NCI-H1930 (cell line): ENCODE measurements at regions not wholly inside any gene's neighbourhood (a gene's known extent, or its start where the extent isn't known, plus 50 kb on each side); places are given as distances from the start of the nearest gene placed in this dataset.

ENCODE experiments used
- DNase-seq, 2 experiments: peaks; one replicate each; lab custom pipeline; 2025; lab: John Stamatoyannopoulos, UW

- DNase-seq = no peak
Observed at GRCh38 chr11:134763030-134763388, 351.0 kb upstream of the B3GAT1 start.

- no peak for DNase-seq
Observed at GRCh38 chr11:134762248-134763029, 350.4 kb upstream of the B3GAT1 start.

DNA sequence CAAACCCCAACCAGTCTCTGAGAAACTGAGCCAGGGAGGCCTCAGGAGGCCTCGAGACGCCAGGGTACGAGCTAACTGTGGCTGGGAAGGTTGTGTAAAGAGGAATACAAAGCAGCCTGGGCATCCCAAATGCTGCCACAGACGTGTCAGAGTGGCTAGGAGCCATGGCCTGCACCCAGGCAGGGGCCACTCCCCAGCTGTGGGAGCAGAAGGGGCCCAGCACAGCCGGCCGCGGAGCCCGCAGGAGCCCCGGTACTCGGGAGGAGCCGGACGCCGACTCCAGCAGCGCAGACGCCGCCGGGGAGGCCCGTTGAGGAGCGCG lies 349.8 kb upstream of the B3GAT1 start:
- DNase-seq = no peak

DNA sequence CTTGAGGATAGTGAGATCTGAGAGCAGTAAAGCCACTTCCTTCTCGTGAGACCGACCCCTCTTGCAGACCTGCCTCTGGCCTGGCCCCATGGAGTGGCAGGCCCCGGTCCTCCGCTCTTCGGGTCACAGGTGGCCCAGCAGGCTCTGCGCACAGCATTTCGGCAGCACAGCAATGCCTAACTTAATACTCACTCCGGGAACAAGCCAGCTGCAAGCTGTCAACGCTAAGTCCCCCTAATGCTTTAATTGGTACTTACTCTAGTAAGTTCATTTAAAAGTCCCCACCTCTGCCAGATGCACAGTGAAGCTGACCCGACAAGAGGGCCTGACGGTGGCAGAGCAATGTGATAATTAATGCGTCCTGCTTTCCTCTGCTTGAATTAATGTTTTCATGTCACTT lies 349.3 kb upstream of the B3GAT1 start:
- DNase-seq = no peak

- no peak for DNase-seq
Observed at GRCh38 chr11:134760957-134761356, 348.9 kb upstream of the B3GAT1 start.

- DNase-seq = no peak
Observed at GRCh38 chr11:134760299-134760698, 348.3 kb upstream of the B3GAT1 start.

DNA sequence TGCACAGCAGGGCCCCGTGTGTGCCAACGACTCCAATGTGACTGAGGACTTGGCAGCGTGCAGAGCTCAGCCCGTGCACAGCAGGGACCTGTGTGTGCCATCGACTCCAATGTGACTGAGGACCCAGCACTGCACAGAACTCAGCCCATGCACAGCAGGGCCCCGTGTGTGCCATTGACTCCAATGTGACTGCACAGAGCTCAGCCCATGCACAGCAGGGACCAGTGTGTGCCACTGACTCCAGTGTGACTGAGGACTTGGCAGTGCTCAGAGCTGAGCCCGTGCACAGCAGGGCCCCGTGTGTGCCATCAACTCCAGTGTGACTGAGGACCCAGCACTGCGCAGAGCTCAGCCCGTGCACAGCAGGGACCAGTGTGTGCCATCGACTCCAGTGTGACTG lies 347.8 kb upstream of the B3GAT1 start:
- no peak for DNase-seq

GRCh38 chr11:134759274-134759673 lies 347.2 kb upstream of the B3GAT1 start:
- DNase-seq = no peak

GRCh38 chr11:134758342-134758931 lies 346.4 kb upstream of the B3GAT1 start:
- DNase-seq = no peak

GRCh38 chr11:134757633-134758032 lies 345.6 kb upstream of the B3GAT1 start:
- DNase-seq = no peak

GRCh38 chr11:134756811-134757540 lies 344.9 kb upstream of the B3GAT1 start:
- no peak for DNase-seq

DNA sequence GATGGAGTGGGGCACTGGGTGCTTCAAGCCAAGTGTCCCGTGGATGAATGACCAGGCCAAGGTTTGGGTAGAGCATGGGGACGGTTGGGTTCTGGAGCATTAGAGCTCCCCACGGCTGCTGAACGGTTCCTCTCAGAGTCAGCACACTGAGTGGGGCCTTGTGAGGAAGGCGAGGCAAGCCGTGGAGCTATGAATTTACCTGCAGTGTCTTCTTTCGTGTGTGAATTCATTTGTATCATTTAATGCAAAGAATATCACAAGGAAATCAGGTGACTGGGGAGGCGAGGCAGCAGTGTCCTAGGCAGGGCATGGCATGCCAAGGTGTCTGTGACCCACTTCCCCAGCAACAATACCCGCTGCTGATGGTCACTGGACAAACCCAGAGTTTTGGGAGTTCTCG lies 343.5 kb upstream of the B3GAT1 start:
- no peak for DNase-seq

GRCh38 chr11:134754521-134755198 lies 342.6 kb upstream of the B3GAT1 start:
- no peak for DNase-seq

GRCh38 chr11:134753771-134754520 lies 341.9 kb upstream of the B3GAT1 start:
- no peak for DNase-seq

DNA sequence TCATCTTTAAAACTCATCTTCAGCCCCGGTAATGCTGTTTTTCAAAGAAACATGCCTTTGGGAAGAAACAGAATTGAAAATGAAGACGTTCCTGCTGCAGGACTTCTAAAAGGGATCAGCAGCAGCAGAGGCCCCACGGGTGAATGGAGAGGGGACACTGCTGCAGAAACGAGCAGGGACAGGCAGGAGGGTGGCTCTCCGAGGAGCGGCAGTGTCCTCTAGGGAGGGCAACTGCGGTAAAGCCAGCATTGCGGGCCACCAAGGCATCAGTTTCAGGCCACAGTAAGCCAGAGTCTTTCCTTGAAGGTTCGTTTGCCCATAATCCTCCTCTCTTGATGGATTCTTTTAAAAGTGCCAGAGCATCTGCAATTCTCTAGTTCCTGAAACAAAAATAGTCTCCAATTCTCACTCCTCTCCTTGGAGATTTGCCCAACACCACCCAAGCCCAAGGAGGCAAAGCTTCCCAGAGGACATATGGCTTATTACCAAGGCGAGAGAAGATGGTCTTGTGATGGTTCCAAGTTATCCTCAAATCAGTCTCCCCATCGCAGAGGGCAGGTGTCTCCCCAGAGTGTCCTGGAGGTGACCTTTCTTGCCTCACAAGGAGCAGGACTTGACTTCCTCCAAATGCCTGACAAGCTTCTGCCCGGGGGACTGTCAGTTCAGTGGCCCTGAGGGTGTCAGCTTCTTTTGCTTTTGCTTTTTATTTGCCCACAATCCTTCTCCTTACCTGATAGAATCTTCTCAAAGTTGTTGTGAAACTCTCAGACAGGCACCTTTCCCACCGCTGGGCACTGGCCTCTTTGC lies 341.1 kb upstream of the B3GAT1 start:
- DNase-seq = no peak

GRCh38 chr11:134752526-134752925 lies 340.5 kb upstream of the B3GAT1 start:
- DNase-seq = no peak

GRCh38 chr11:134751766-134752165 lies 339.7 kb upstream of the B3GAT1 start:
- no peak for DNase-seq

- DNase-seq = no peak
Observed at GRCh38 chr11:134751031-134751585, 339.1 kb upstream of the B3GAT1 start.

- no peak for DNase-seq
Observed at GRCh38 chr11:134750619-134751018, 338.6 kb upstream of the B3GAT1 start.

DNA sequence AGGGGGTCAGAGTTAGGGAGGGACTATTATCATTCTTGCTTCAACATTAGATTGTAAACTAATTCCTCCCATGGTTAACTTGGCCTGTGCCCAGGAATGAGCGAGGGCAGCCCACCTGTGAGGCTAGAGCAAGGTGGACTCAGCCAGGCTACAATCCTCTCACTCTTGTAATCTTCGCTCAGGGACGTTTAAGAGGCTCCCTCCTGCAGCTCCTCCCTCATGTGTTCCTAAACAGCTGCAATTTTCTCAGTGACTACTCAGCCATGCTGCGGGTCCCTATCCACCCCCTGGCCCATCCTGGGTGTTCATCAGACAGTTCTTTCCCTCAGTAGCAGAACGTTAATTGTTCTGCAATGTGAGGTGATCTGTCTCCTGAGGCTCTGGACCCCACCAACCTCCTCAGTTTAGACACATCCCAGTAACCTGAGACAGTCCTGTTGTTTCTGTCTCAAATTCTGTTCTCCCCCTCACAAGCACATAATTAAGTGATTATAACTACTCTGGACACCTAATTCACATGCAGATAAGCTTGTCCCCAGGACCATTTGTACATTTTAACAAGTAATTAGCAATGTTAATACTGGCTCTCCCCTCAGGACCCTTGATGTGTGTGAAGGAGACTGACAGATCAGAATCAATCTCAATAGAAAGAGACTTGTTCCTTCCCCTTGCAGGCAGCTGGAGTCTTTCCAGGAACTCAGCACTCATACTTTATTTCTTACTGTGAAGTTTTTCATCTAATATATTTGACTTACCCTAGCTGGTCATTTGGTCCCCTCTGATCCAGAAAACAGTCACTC lies 337.2 kb upstream of the B3GAT1 start:
- no peak for DNase-seq
